GM19351 (cell line): ENCODE measurements at regions not wholly inside any gene's neighbourhood (a gene's known extent, or its start where the extent isn't known, plus 50 kb on each side); places are given as distances from the start of the nearest gene placed in this dataset.
"Not testable (repeated sequence)": the region's sequence is repeated elsewhere in the genome, so short reads cannot be mapped to it uniquely, and the experiment has no call there.

Experiments
- ATAC-seq: cut with Tn5 transposase; IDR thresholded peaks from one replicate; pipeline ENCODE4 v1.9.1; 2021; ENCODE audit warnings: mild to moderate bottlenecking, moderate library complexity; ENCODE audit not compliant: unreplicated experiment

- no peak for ATAC-seq
Measured at GRCh38 chr9:95587021-95587964, 70.5 kb upstream of the PTCH1 start.

GRCh38 chr9:95586326-95586725 is 69.6 kb upstream of the PTCH1 start:
- ATAC-seq, result no peak

GRCh38 chr9:95585824-95586223 is 69.1 kb upstream of the PTCH1 start:
- ATAC-seq, result no peak

GRCh38 chr9:95584176-95584575 is 67.4 kb upstream of the PTCH1 start:
- ATAC-seq, result no peak

GRCh38 chr9:95581900-95582299 is 65.1 kb upstream of the PTCH1 start:
- ATAC-seq, result no peak

- no peak for ATAC-seq
Measured at GRCh38 chr9:95580812-95581761, 64.3 kb upstream of the PTCH1 start.

GRCh38 chr9:95574866-95575553 is 58.2 kb upstream of the PTCH1 start:
- ATAC-seq, result no peak

GRCh38 chr9:95574176-95574575 is 57.4 kb upstream of the PTCH1 start:
- ATAC-seq, result no peak

- no peak for ATAC-seq
Measured at GRCh38 chr9:95573463-95573862, 56.7 kb upstream of the PTCH1 start.

- no peak for ATAC-seq
Measured at GRCh38 chr9:95572381-95573151, 55.8 kb upstream of the PTCH1 start.

GRCh38 chr9:95570646-95571045 is 53.9 kb upstream of the PTCH1 start:
- ATAC-seq, result no peak

GRCh38 chr9:95570150-95570549 is 53.4 kb upstream of the PTCH1 start:
- no peak for ATAC-seq

- not testable (repeated sequence) for ATAC-seq
Measured at GRCh38 chr9:95568735-95569134, 52.0 kb upstream of the PTCH1 start.
